ENCODE measurements at regions not wholly inside any gene's neighbourhood (a gene's known extent, or its start where the extent isn't known, plus 50 kb on each side); places are given as distances from the start of the nearest gene placed in this dataset.
"Not testable (repeated sequence)": the region's sequence is repeated elsewhere in the genome, so short reads cannot be mapped to it uniquely, and the experiment has no call there.

DNA sequence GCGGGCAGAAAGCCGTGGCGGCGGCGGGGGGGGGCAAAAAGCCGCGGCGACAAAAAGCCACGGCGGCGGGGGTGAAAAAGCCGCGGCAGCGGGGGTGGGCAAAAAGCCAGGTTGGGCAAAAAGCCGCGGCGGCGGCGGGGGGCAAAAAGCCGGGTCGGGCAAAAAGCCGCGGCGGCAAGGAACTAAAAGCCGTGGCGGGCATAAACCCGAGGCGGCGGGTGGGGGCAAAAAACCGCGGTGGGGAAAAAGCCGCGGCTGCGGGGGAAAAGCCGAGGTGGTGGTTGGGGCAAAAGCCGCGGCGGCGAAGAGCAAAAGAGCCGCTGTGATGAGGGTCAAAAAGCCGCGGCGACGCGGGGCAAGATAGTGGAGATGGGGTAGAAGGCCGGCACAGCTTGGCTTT, 1834.2 kb downstream of the FOXD4L5 start:
- not testable (repeated sequence) for DNase-seq

DNA sequence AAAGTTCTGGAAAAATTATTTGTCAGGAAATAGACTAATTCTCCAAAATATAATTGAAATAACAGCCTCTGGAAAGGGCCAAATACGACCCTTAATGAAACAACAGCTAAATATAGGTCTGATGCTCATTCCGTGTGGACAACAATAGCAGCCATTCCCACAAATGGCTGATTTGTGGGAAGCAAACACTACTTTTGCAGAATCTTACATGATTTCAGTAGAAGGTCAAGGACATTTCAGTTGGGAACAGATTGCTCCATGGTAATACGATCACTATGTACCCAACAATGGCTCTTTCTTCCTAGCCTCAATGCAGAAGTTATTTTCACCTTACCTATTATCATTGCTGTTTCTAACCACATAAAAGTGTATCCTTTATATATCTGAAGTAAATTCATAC, 1859.9 kb downstream of the FOXD4L5 start:
- DNase-seq = not testable (repeated sequence)

DNA sequence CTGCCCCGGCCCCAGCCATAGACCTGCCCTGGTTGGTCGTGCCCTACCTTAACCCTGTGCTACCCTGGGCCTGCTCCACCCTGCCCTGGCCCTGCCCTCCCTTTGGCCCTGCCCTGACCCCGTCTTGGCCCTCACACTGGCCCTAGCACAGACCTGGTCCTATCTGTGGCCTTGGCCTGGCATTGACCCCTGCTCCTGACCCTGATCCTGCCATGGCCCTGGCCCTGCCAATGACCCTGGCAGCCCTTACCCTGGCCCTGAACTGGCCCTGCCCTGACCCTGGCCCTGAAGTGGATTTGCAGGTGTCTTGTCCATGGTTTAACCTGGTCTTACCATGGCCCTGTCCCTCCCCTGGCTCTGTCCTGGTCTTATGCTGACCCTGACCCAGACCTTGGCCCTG, 1894.1 kb downstream of the FOXD4L5 start:
- DNase-seq = not testable (repeated sequence)

- DNase-seq = not testable (repeated sequence)
Observed at GRCh38 chr9:63385479-63385878, 1899.5 kb downstream of the FOXD4L5 start.

DNA sequence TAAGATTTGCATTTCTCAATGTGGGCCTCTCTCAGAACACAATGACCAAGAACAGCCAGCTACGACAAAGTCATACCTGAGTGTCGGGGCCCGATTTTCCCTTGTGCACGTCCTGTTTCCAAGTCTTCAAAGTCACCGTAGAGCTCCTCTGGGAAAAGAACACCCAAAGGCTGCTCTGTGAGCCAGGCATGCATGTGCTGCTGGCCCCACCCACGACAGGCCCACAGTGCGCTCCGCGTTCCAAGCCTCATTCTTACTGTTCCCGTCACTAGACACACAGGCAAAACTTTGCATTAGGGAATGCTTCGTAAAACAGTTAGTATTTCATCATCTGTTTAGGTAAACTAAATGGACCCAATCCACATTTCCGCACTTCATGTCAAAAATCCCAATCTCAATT, 1905.1 kb downstream of the FOXD4L5 start:
- not testable (repeated sequence) for DNase-seq

DNA sequence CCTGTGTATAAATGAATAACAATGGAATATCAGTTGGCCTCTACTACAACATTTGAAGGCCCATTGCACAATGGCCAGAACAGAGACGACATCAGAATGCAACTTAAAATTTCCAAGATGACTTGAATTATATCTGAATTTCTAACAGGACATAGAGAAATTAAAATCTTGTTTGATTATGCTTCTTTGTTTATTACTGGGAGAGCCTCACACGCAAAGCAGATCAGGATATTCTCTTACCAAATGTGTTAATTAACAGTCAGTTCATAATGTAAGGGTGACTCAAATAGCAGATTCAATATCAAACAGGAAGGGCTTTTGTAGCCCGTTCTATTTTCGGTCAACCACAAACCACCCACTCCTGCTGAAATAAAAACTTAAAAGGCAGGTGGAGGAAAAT, 1930.8 kb downstream of the FOXD4L5 start:
- DNase-seq = peak; percentile 62

GRCh38 chr9:63347347-63347746, 1937.7 kb downstream of the FOXD4L5 start:
- not testable (repeated sequence) for DNase-seq

DNA sequence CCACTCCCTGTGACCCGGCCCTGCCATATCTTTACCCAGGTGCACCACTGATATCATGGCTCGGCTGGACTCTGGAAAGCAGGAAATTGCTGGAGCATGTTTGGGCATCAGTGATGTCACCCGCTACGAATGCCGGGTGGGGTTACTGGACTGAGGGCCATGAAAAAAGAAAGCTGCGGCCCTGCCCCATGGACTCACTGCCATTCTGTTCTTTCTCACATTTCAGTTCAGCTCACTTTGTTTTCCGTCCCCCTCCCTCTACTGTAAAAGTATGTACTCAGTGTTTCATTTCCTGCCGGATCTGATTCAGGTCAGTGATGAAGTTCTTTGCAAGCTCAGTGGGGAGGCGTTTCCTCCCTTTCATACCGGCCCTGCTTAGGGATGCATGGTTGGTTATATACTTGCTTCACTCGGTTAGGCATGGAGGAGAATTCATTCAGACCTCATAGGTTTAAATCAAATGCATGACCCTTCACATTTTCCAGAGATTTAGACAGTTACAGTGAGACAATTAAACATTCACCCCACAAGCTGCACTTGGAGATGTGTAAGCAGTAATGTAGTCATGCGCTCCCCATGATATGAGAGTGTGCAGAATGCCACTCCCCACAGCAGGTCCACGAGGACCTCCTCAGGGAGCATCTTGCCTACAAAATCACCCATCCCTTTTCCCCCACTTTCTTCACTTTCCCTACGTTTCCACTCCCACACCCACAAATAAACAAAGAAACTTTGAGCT, 1938.5 kb downstream of the FOXD4L5 start:
- peak; percentile 81 for DNase-seq

GRCh38 chr9:63344408-63344807, 1940.6 kb downstream of the FOXD4L5 start:
- DNase-seq = not testable (repeated sequence)

GRCh38 chr9:63342528-63342927, 1942.5 kb downstream of the FOXD4L5 start:
- not testable (repeated sequence) for DNase-seq

- DNase-seq = peak; percentile 72
Observed at GRCh38 chr9:63337899-63338604, 1947.0 kb downstream of the FOXD4L5 start.

GRCh38 chr9:63335286-63335685, 1949.7 kb downstream of the FOXD4L5 start:
- not testable (repeated sequence) for DNase-seq

- DNase-seq = not testable (repeated sequence)
Observed at GRCh38 chr9:63334187-63334586, 1950.8 kb downstream of the FOXD4L5 start.

GRCh38 chr9:63333083-63333482, 1951.9 kb downstream of the FOXD4L5 start:
- DNase-seq = not testable (repeated sequence)

- DNase-seq = not testable (repeated sequence)
Observed at GRCh38 chr9:63328313-63328712, 1956.7 kb downstream of the FOXD4L5 start.

DNA sequence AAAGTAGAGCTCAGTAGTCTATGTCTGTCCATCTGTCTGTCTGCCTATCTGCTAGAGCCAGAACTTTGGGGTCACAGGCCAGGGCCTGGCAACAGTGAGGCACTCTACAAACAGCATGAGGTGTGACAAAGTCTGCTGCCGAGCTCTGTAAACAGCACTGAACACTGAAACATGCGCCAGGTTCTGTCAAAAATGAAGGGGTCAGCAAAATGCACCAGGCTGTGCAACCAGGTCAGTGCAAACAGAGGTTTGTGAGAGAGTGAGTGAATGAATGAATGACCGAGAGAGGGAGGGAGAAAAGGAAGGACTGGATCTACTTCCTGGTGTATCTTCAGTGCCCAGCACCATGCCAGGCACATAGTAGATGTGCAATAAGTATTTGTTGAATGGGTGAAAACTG, 1957.8 kb downstream of the FOXD4L5 start:
- DNase-seq = not testable (repeated sequence)

DNA sequence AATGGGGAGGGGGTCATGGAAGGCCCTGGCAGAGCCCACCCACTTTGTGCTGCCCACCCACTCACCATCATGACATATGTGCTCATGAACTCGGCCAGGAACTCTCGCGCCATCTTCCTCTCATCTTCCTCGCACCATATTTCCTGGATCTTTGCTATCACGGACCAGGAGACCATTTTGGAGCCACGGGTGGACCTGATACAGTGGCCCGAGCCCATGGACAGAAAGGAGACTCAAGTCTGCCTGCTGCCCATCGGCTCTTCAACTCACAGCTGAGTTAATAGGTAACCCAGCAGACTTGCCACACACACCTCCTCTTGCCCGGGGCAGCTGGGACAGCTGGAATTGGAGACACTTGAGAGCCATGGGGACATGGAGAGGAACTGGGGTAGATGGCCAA, 1958.3 kb downstream of the FOXD4L5 start:
- DNase-seq = not testable (repeated sequence)

- DNase-seq = not testable (repeated sequence)
Observed at GRCh38 chr9:63325696-63326095, 1959.3 kb downstream of the FOXD4L5 start.

- not testable (repeated sequence) for DNase-seq
Observed at GRCh38 chr9:63318093-63318492, 1966.9 kb downstream of the FOXD4L5 start.

DNA sequence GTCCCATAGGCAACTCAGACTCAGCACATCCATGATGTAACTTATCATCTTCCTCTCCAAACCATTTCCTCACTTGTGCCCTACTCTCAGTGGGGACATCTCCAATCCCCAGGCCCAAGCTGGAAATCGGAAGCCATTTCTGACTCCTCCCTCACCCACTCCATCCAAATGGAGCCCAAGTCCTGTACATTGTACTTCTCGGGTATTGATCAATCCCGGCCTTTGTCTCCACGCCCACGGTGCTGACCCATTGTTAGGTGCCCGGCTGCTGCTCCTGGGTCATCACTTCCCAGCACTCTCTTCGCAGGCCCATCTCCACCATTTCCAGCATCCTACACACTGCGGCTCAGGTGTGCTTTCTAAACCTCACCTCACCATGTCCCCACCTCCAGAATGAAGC, 1969.6 kb downstream of the FOXD4L5 start:
- not testable (repeated sequence) for DNase-seq

- DNase-seq = not testable (repeated sequence)
Observed at GRCh38 chr9:63296848-63297247, 1988.2 kb downstream of the FOXD4L5 start.

DNA sequence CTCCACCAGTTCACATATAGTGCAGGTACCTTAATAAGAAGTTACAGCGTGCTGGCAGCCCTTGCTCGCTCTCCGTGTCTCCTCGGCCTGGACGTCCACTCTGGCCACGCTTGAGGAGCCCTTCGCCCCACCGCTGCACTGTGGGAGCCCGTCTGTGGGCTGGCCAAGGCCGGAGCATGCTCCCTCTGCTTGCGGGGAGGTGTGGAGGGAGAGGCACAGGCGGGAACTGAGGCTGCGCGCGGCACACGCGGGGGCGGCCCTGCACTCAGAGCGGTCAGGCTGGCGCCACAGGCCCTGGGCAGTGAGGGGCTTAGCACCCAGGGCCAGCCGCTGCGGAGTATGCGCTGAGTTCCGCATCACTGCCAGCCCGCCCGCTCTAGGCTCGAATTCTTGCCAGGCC, 1988.6 kb downstream of the FOXD4L5 start:
- not testable (repeated sequence) for DNase-seq

- not testable (repeated sequence) for DNase-seq
Observed at GRCh38 chr9:63289971-63290370, 1995.0 kb downstream of the FOXD4L5 start.

All from activated CD4-positive, alpha-beta T cell treated with anti-CD3 and anti-CD28 coated beads, Interleukin-2, amount 50 U/mL, for 16 hours (primary cell).